Esophagus (tissue), 2 donors: ENCODE measurements at regions not wholly inside any gene's neighbourhood (a gene's known extent, or its start where the extent isn't known, plus 50 kb on each side); places are given as distances from the start of the nearest gene placed in this dataset.

Experiments
- H3K27ac ChIP-seq, 2 donors: one replicate each; pipeline ENCODE4 v1.5.1; 2013; ENCODE audit warnings: low read depth in 2 of 2, mild to moderate bottlenecking in 2 of 2, inconsistent platforms in 1 of 2, low read length in 1 of 2, moderate library complexity in 1 of 2
- H3K27me3 ChIP-seq, 2 donors: one replicate each; pipeline ENCODE4 v1.6.1; 2013; ENCODE audit warnings: low read length in 2 of 2, control low read depth in 1 of 2, mild to moderate bottlenecking in 1 of 2; ENCODE audit not compliant: insufficient read depth in 2 of 2, control insufficient read depth in 1 of 2
- H3K36me3 ChIP-seq, 2 donors: one replicate each; pipeline ENCODE4 v1.6.1; 2013; ENCODE audit warnings: low read length in 1 of 2; ENCODE audit not compliant: control insufficient read depth in 2 of 2, insufficient read depth in 2 of 2
- H3K4me1 ChIP-seq, 2 donors: one replicate each; pipeline ENCODE4 v1.6.1; 2013; ENCODE audit warnings: low read length in 1 of 2; ENCODE audit not compliant: control insufficient read depth in 2 of 2, insufficient read depth in 2 of 2
- H3K4me3 ChIP-seq, 2 donors: one replicate each; pipeline ENCODE4 v1.5.1; 2013; ENCODE audit warnings: low read length in 2 of 2, mild to moderate bottlenecking in 2 of 2, low read depth in 1 of 2, moderate library complexity in 1 of 2
- H3K9me3 ChIP-seq, 2 donors: one replicate each; pipeline ENCODE4 v1.6.1; 2013; ENCODE audit warnings: mild to moderate bottlenecking in 2 of 2, low read depth in 1 of 2, low read length in 1 of 2, moderate library complexity in 1 of 2; ENCODE audit not compliant: control insufficient read depth in 2 of 2, insufficient read depth in 1 of 2
- WGBS, 2 donors: extraction: QIAGEN DNeasy Blood & Tissue Kit; methylation state at CpG; one replicate each; pipeline ENCODE4 v1.1.7; 2013; 5-methylcytosine and 5-hydroxymethylcytosine counted together
- donor health status: healthy with polysubstance abuse.
- donor health status: Bipolar disorder and iron deficiency.

DNA sequence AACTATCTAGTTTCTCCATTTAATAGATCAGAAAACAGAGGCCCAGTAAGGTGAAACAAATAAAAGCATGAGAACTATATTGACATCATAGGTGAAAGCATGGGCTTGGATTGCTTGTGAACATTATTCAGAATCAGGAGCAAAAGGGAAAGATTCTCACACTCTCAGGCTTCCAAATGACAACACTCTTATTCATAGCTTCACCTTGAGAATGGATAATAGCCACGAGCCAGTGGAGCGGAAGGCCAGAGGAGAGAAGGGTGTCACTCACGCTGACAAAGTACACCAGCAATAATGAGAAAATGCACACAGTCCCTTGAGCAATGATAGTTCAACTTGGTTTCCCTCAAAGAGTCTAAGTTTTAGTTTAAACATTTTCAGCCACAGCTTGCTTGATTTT, 339.0 kb downstream of the TPBG start:
- H3K4me1 ChIP-seq, result no peaks in the 10 kb centered on the region
- H3K27me3 ChIP-seq, result no peaks in the 10 kb centered on the region
- H3K4me3 ChIP-seq, result no peak overlapping the region
- 78% methylated on average over 3 of the region's 3 CpGs for WGBS, 2 donors
- H3K36me3 ChIP-seq, result no peaks in the 10 kb centered on the region
- no peak overlapping the region for H3K27ac ChIP-seq
- H3K9me3 ChIP-seq, result no peaks in the 10 kb centered on the region

DNA sequence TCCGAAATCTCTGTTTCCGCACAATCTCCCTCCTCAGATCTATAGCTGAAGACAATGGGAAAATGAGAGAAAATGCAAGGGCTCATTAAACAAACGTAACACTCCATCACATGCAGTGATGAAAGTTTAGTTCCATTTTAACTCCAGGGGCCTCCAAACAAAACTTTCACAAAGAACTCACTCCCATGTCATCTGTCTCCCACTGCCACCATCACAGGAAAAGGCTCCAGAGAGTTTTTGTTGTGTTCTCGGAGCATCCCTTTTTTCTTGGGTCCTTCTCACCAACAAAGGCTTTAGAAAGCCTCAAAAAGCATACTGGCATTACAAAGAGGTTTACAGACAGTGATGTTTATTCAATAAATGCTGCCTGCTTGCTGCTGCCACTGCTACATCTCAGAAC, 339.6 kb downstream of the TPBG start:
- Histone ChIP-seq H3K27me3 (no peaks in the 10 kb centered on the region), H3K4me1 (no peaks in the 10 kb centered on the region), H3K27ac (no peak overlapping the region), H3K9me3 (no peaks in the 10 kb centered on the region), H3K36me3 (no peaks in the 10 kb centered on the region), H3K4me3 (no peak overlapping the region)
- 78 to 84% methylated on average over 4 of the region's 4 CpGs for WGBS, 2 donors

DNA sequence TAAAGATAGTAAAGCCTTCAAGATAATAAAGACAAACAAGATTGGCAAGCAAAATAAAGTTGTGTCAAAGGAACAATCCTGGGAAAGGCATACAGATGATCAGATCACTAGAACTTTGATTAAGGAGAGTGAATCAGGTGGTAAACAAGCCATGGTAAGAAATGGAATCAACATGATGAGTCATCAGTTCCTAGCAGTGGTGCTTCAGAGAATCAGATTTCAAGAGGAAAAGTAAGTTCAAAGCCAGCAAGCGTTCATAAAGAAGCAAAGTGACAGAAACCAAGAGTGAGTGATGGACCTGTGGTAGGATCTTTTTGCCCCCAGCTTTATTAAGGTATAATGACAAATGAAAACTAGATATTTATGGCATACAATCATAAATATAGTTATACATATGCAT, 340.4 kb downstream of the TPBG start:
- H3K27me3 ChIP-seq, result no peaks in the 10 kb centered on the region
- H3K4me1 ChIP-seq, result no peaks in the 10 kb centered on the region
- 25 to 47% methylated on average over 1 of the region's 1 CpG for WGBS, 2 donors
- no peak overlapping the region for H3K27ac ChIP-seq
- no peaks in the 10 kb centered on the region for H3K9me3 ChIP-seq
- no peak overlapping the region for H3K4me3 ChIP-seq
- H3K36me3 ChIP-seq, result no peaks in the 10 kb centered on the region

GRCh38 chr6:82705579-82705978, 342.0 kb downstream of the TPBG start:
- Histone ChIP-seq H3K9me3 (no peaks in the 10 kb centered on the region), H3K4me3 (no peak overlapping the region), H3K36me3 (no peaks in the 10 kb centered on the region), H3K27ac (no peak overlapping the region), H3K4me1 (no peaks in the 10 kb centered on the region), H3K27me3 (no peaks in the 10 kb centered on the region)
- 85 to 86% methylated on average over 3 of the region's 3 CpGs for WGBS, 2 donors

DNA sequence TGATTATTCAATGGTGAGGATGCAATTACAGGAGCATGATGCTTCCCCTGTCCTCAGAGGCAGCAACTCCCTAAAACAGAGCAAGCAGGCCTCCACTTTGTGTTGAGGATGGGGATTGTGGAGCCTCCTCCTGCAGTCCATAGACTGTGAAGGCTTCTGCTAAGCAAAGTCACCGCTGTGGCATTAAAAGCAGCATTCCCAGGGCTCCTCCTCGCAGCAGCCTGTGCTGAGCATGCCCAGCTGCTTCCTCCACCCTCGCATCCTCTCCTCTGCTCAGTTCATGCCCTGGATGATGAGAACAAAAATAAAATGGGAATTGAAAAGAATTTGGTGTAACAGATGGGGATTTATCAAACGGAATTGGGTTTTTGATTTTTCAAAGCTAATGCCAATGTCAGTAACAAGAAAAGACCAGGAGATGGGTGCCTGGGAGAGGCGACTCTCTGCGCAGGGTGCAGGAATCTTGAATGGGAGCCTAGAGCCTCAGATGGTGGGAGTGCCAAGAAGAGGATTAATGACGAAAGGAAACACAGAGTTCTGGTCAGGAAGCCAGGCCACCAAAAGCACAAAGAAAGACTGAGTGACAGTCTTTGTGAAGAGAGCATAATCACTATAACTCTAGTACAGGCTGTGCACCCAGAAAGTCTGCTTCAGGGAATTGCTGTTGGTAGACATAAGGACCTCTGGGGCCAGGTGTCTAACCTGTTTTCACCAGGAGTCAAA, 347.6 kb downstream of the TPBG start:
- Histone ChIP-seq H3K4me3 (no peak overlapping the region), H3K36me3 (no peaks in the 10 kb centered on the region), H3K27ac (peak overlapping the region; percentile 62 to 65), H3K9me3 (no peaks in the 10 kb centered on the region), H3K27me3 (no peaks in the 10 kb centered on the region), H3K4me1 (no peaks in the 10 kb centered on the region)
- 45 to 57% methylated on average over 7 of the region's 7 CpGs for WGBS, 2 donors

DNA sequence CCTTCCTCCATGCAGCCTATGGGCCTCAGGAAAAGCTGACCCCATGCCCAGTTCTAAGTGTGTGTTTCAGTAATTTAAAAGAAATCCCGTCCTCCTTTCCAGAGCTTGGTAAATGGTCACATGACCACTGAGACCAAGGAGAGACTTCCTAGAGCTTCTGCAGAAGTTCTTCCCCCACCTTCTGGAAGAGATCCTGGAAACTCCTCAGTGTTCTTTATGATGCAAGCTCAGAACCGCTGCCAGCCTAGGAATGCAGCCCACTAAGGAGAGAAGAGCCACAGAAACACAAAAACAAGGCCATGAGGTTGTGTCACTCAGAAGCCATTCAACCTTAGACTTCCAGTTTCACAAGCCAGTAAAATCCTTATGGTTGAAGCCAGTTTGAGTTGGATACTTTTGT, 348.4 kb downstream of the TPBG start:
- Histone ChIP-seq H3K36me3 (no peaks in the 10 kb centered on the region), H3K4me1 (no peaks in the 10 kb centered on the region), H3K27ac (peak overlapping the region; percentile 62 to 65), H3K4me3 (no peak overlapping the region), H3K9me3 (no peaks in the 10 kb centered on the region), H3K27me3 (no peaks in the 10 kb centered on the region)
- WGBS, 2 donors, result 28 to 44% methylated on average over 2 of the region's 2 CpGs

DNA sequence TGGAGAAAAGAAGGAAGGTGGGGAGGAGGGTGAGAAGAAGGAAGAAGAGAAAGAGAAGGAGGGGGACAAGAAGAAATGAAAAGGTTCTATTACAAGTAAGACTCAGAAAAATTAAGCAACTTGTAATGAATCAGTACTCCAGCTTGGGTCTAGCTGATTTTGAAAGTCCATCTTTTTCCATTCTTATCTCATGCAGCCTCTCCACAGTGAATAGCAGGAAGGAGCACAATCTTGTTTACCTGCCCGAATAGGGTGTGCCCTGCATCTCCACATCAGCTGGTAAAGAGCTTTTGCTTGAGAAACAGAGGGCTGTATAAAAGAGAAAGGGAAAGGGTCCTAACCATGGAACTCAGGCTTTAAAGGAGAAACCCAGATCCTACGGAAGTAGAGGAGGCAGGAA, 348.8 kb downstream of the TPBG start:
- no peaks in the 10 kb centered on the region for H3K36me3 ChIP-seq
- H3K4me3 ChIP-seq, result no peak overlapping the region
- no peaks in the 10 kb centered on the region for H3K9me3 ChIP-seq
- H3K4me1 ChIP-seq, result no peaks in the 10 kb centered on the region
- peak overlapping the region in 1 of 2 donors; percentile 1 for H3K27ac ChIP-seq
- 63 to 77% methylated on average over 2 of the region's 2 CpGs for WGBS, 2 donors
- H3K27me3 ChIP-seq, result no peaks in the 10 kb centered on the region

DNA sequence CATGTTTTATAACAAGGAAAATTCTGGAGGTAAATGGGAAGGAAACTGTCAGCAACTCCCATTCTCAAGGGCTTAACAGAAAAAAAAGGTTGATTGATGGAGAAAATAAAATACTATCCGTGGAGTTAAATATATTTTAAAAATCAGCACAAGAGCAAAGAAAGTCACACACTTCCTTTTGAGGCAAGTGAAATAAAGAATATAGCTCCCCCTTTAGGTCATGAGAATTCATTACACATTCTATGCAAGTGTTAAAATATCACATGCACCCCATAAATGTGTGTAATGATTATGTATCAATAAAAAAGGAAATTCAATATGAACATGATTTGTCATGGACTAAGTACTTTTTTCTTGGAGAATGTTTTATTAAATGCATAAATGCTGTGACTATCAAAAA, 349.2 kb downstream of the TPBG start:
- H3K36me3 ChIP-seq, result no peaks in the 10 kb centered on the region
- 37 to 50% methylated on average over 1 of the region's 1 CpG for WGBS, 2 donors

DNA sequence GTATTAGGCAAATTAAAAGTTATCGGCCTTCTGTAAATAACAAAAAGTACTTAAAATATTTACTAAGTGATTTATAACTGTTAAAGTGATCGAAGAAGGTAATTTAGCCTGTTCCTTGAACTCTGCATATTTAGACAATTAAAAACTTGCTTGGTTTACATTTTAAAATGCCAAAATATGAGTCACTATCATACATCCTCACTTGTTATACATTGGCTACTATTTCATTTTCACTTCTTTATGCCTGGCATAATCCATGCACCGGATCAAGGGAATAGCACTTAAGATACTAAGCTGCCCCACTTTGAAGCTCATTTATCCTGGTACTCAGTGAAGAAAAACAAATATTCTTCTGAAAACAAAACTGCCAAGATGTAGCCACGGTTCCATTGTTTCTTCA, 344.6 kb downstream of the UBE3D start:
- Histone ChIP-seq H3K27ac (no peak overlapping the region), H3K9me3 (no peaks in the 10 kb centered on the region), H3K4me3 (no peak overlapping the region), H3K4me1 (no peaks in the 10 kb centered on the region), H3K27me3 (no peaks in the 10 kb centered on the region), H3K36me3 (no peaks in the 10 kb centered on the region)
- 39 to 50% methylated on average over 4 of the region's 4 CpGs for WGBS, 2 donors

More for the DNA sequence above, 349.2 kb downstream of the TPBG start:
- H3K27ac ChIP-seq, result peak overlapping the region in 1 of 2 donors; percentile 1
- H3K27me3 ChIP-seq, result no peaks in the 10 kb centered on the region
- no peaks in the 10 kb centered on the region for H3K9me3 ChIP-seq
- H3K4me1 ChIP-seq, result no peaks in the 10 kb centered on the region
- H3K4me3 ChIP-seq, result no peak overlapping the region

DNA sequence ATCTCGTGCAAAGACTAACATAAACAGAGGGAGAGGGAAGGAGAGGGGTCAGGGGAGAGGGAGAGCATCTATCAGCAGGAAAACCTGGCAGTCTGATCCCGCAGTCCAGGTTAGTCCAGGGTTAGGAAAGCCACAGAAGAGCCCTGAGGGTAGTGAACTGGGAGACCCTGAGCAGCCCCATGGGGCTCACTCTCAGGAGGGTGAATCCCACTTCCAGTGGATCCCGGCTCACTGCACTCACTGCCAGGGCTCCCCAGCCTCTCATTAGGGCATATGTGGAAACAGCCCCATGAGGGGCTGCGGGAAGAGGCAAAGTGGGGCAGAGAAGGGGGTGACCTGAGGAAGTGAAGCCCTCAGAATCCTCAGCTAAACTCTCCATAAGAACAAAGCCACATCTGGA, 329.9 kb downstream of the UBE3D start:
- H3K4me3 ChIP-seq, result no peak overlapping the region
- WGBS, 2 donors, result 78 to 80% methylated on average over 4 of the region's 4 CpGs
- no peaks in the 10 kb centered on the region for H3K4me1 ChIP-seq
- no peak overlapping the region for H3K27ac ChIP-seq
- no peaks in the 10 kb centered on the region for H3K36me3 ChIP-seq
- no peaks in the 10 kb centered on the region for H3K9me3 ChIP-seq
- H3K27me3 ChIP-seq, result no peaks in the 10 kb centered on the region
